GM06990 (cell line): ENCODE measurements at regions not wholly inside any gene's neighbourhood (a gene's known extent, or its start where the extent isn't known, plus 50 kb on each side); places are given as distances from the start of the nearest gene placed in this dataset.

Experiments
- DNase-seq: peaks from one replicate; pipeline ENCODE4 v3.0.0-alpha.2; 2011; ENCODE audit not compliant: insufficient read length; ENCODE audit errors: extremely low read depth
- H3K27me3 ChIP-seq: replicated peaks from 2 replicates; pipeline ENCODE4 v1.6.0; 2011; ENCODE audit warnings: low read length; ENCODE audit not compliant: control insufficient read depth, insufficient read depth
- H3K36me3 ChIP-seq: 2 replicates; pipeline ENCODE4 v1.5.1; 2011; ENCODE audit warnings: low read length; ENCODE audit not compliant: control insufficient read depth, insufficient read depth
- H3K4me3 ChIP-seq: replicated peaks from 2 replicates; pipeline ENCODE4 v1.5.1; 2011; ENCODE audit warnings: low read depth, mild to moderate bottlenecking, control low read depth, low read length
- CTCF ChIP-seq: IDR thresholded peaks from 2 replicates; pipeline ENCODE4 v1.5.1; 2011; ENCODE audit warnings: low read length, control low read depth, mild to moderate bottlenecking, inconsistent platforms; ENCODE audit not compliant: insufficient read depth, poor library complexity, severe bottlenecking

- DNase-seq = no peak
- H3K36me3 ChIP-seq = no peaks in the 10 kb centered on the region
- H3K4me3 ChIP-seq = no peak overlapping the region
- no peaks in the 10 kb centered on the region for H3K27me3 ChIP-seq
- TF ChIP-seq CTCF = no peak
These were observed 254.1 kb upstream of the IRX4 start for GRCh38 chr5:2136728-2137333.

- no peaks in the 10 kb centered on the region for H3K36me3 ChIP-seq
- DNase-seq = no peak
- H3K27me3 ChIP-seq = no peaks in the 10 kb centered on the region
These were observed 253.1 kb upstream of the IRX4 start for GRCh38 chr5:2135833-2136232.

GRCh38 chr5:2135354-2135753, 252.6 kb upstream of the IRX4 start:
- Histone ChIP-seq H3K36me3 (no peaks in the 10 kb centered on the region), H3K27me3 (no peaks in the 10 kb centered on the region), H3K4me3 (no peak overlapping the region)
- TF ChIP-seq CTCF = no peak
- no peak for DNase-seq

More at GRCh38 chr5:2135833-2136232, 253.1 kb upstream of the IRX4 start:
- no peak for TF ChIP-seq CTCF
- no peak overlapping the region for H3K4me3 ChIP-seq

- no peak for DNase-seq
- Histone ChIP-seq H3K4me3 (no peak overlapping the region), H3K36me3 (no peaks in the 10 kb centered on the region), H3K27me3 (no peaks in the 10 kb centered on the region)
- no peak for TF ChIP-seq CTCF
These were observed 252.0 kb upstream of the IRX4 start for GRCh38 chr5:2134543-2135292.

GRCh38 chr5:2133936-2134335, 251.2 kb upstream of the IRX4 start:
- no peak for DNase-seq
- Histone ChIP-seq H3K27me3 (no peaks in the 10 kb centered on the region), H3K4me3 (no peak overlapping the region), H3K36me3 (no peaks in the 10 kb centered on the region)
- no peak for TF ChIP-seq CTCF
